Adrenal gland (tissue), 5 donors: ENCODE measurements at regions not wholly inside any gene's neighbourhood (a gene's known extent, or its start where the extent isn't known, plus 50 kb on each side); places are given as distances from the start of the nearest gene placed in this dataset.

Experiments
- CTCF ChIP-seq, 6 experiments: fragments of 450-650 bp in 4 of 6; fragments of 200-600 bp in 2 of 6; sonication (generic) in 1 of 6; IDR thresholded peaks; 1 replicate in 5 of 6; 2 replicates in 1 of 6; pipeline versions ENCODE4 v1.5.1 to v1.8.0; 2016 to 2021; ENCODE audit warnings: antibody characterized with exemption in 6 of 6, mild to moderate bottlenecking in 2 of 6, moderate library complexity in 1 of 6
- POLR2A ChIP-seq, 2 donors: fragments of 450-650 bp; IDR thresholded peaks; one replicate each; pipeline ENCODE4 v1.6.1; 2017; ENCODE audit warnings: antibody characterized with exemption in 2 of 2, mild to moderate bottlenecking in 2 of 2, moderate library complexity in 1 of 2
- donor health status: DM: no; HTN: no; CAD: no.

DNA sequence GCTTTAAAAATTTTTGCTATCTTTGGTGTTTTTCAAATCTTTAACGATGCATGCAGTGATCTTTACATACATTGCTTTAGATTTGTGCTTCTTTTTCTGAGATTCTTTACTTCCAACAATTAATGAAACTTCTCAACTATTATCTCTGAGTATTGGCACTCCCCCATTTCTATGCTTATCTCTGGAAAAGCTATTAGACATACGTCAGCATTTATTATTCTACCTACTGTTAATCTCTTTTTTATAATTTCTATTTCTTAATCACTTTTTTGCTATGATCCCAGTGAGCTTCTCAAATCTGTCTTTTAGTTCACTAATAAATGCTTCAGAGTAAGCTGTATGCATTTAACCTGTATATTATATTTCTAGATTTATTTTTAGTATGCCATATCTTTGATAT is 264.2 kb upstream of the TFAP2D start:
- TF ChIP-seq CTCF (IDR thresholded peaks at IDR 0.05) (no peak), POLR2A (IDR thresholded peaks at IDR 0.05) (no peak)
